Transverse colon (tissue), 4 donors: ENCODE measurements at regions not wholly inside any gene's neighbourhood (a gene's known extent, or its start where the extent isn't known, plus 50 kb on each side); places are given as distances from the start of the nearest gene placed in this dataset.

Source experiments
- DNase-seq: peaks from one replicate; pipeline ENCODE4 v3.0.0-alpha.2; 2019
- H3K27ac ChIP-seq, 4 donors: fragments of 200-600 bp; sonication (generic); 2 replicates each; pipeline ENCODE4 v1.5.1; 2016 to 2018; ENCODE audit warnings: inconsistent platforms in 4 of 4
- H3K27me3 ChIP-seq: fragments of 200-600 bp; sonication (generic); 2 replicates; pipeline ENCODE4 v1.5.1; 2017; ENCODE audit warnings: inconsistent platforms
- H3K36me3 ChIP-seq, 4 donors: fragments of 200-600 bp; sonication (generic); 2 replicates each; pipeline ENCODE4 v1.5.1; 2017 to 2019; ENCODE audit warnings: inconsistent platforms in 4 of 4
- H3K4me1 ChIP-seq, 4 donors: fragments of 200-600 bp; sonication (generic); 2 replicates each; pipeline ENCODE4 v1.5.1; 2017 to 2020; ENCODE audit warnings: inconsistent platforms in 4 of 4
- H3K4me3 ChIP-seq, 4 donors: fragments of 200-600 bp; sonication (generic); 1 replicate in 1 of 4; 2 replicates in 3 of 4; pipeline versions ENCODE4 v1.5.1 to v1.6.1; 2017 to 2019; ENCODE audit warnings: inconsistent platforms in 4 of 4
- H3K9me3 ChIP-seq, 2 donors: fragments of 200-600 bp; sonication (generic); 2 replicates each; pipeline ENCODE4 v1.5.1; 2017 to 2019; ENCODE audit warnings: inconsistent platforms in 2 of 2
- EP300 ChIP-seq: sonication (generic); formaldehyde crosslinking; IDR thresholded peaks from one replicate; pipeline ENCODE4 v1.6.1; 2017; ENCODE audit warnings: antibody characterized with exemption, low read depth
- POLR2A ChIP-seq: fragments of 450-650 bp; IDR thresholded peaks from one replicate; pipeline ENCODE4 v1.6.1; 2016; ENCODE audit warnings: antibody characterized with exemption, mild to moderate bottlenecking, moderate library complexity
- POLR2AphosphoS5 ChIP-seq, 3 donors: sonication (generic); formaldehyde crosslinking; IDR thresholded peaks; one replicate each; pipeline ENCODE4 v1.6.1; 2016; ENCODE audit warnings: antibody characterized with exemption in 3 of 3
- WGBS, 2 donors: methylation state at CpG; one replicate each; pipeline ENCODE4 v1.1.5; 2018; ENCODE audit warnings: low coverage in 1 of 2; 5-methylcytosine and 5-hydroxymethylcytosine counted together
- in situ Hi-C, 4 donors: fragments of 200-750 bp; cut with MboI; loops; one replicate each; pipeline versions ENCODE4 v1.15.0 to v1.15.1; 2017; ENCODE audit warnings: low sequenced_read_pairs in 3 of 4, low pct_ligation_motif_present in 1 of 4, low pct_unique_long_range_greater_than_20kb in 1 of 4
- intact Hi-C: fragments of 100-400 bp; cut with DNase I; formaldehyde crosslinking; loops from one replicate; pipeline ENCODE4 v1.15.1; 2023; ENCODE audit warnings: low total_unique reads
- TF ChIP-seq, protein P1 (sequence below), 5 experiments: fragments of 200-600 bp in 3 of 5; fragments of 450-650 bp in 2 of 5; sonication (generic) in 3 of 5; IDR thresholded peaks; 1 replicate in 2 of 5; 2 replicates in 3 of 5; pipeline ENCODE4 v1.5.1; 2016 to 2017; ENCODE audit warnings: antibody characterized with exemption in 5 of 5, inconsistent platforms in 3 of 5, mild to moderate bottlenecking in 2 of 5, moderate library complexity in 1 of 5

GRCh38 chr1:80894921-80895320 lies 905.8 kb upstream of the ADGRL2 start:
- H3K9me3 ChIP-seq, result no peaks in the 10 kb centered on the region
- H3K27me3 ChIP-seq, result no peaks in the 10 kb centered on the region
- H3K4me3 ChIP-seq, result no peak overlapping the region
- no peak overlapping the region for H3K27ac ChIP-seq
- TF ChIP-seq, protein P1, sequence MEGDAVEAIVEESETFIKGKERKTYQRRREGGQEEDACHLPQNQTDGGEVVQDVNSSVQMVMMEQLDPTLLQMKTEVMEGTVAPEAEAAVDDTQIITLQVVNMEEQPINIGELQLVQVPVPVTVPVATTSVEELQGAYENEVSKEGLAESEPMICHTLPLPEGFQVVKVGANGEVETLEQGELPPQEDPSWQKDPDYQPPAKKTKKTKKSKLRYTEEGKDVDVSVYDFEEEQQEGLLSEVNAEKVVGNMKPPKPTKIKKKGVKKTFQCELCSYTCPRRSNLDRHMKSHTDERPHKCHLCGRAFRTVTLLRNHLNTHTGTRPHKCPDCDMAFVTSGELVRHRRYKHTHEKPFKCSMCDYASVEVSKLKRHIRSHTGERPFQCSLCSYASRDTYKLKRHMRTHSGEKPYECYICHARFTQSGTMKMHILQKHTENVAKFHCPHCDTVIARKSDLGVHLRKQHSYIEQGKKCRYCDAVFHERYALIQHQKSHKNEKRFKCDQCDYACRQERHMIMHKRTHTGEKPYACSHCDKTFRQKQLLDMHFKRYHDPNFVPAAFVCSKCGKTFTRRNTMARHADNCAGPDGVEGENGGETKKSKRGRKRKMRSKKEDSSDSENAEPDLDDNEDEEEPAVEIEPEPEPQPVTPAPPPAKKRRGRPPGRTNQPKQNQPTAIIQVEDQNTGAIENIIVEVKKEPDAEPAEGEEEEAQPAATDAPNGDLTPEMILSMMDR (IDR thresholded peaks at IDR 0.05), result no peak
- TF ChIP-seq POLR2AphosphoS5 (IDR thresholded peaks at IDR 0.05), result no peak
- TF ChIP-seq EP300, result no peak
- H3K36me3 ChIP-seq, result no peaks in the 10 kb centered on the region
- DNase-seq, result no peak
- peaks cover 0 to 8% (median 0%) of the 10 kb centered on the region in 4 donors for H3K4me1 ChIP-seq
- intact Hi-C loops (no loop called here), in situ Hi-C loops (no loop called here)
- WGBS, 2 donors, result 41% methylated on average over 1 of the region's 1 CpG; no CpG with 5 or more reads in 1 of the 2 donors

GRCh38 chr1:80893115-80893514 lies 907.6 kb upstream of the ADGRL2 start:
- DNase-seq, result no peak
- WGBS, 2 donors, result 20 to 57% methylated on average over 2 of the region's 2 CpGs
- no peaks in the 10 kb centered on the region for H3K9me3 ChIP-seq
- in situ Hi-C loops (no loop called here), intact Hi-C loops (no loop called here)
- TF ChIP-seq POLR2AphosphoS5 (IDR thresholded peaks at IDR 0.05) (no peak), POLR2A (no peak), EP300 (no peak)
- TF ChIP-seq, protein P1 (IDR thresholded peaks at IDR 0.05), result no peak
- H3K4me1 ChIP-seq, result peaks cover 0 to 8% (median 0%) of the 10 kb centered on the region in 4 donors
- no peaks in the 10 kb centered on the region for H3K27me3 ChIP-seq
- H3K36me3 ChIP-seq, result no peaks in the 10 kb centered on the region
- no peak overlapping the region for H3K4me3 ChIP-seq
- no peak overlapping the region for H3K27ac ChIP-seq

- Histone ChIP-seq H3K9me3 (no peaks in the 10 kb centered on the region), H3K4me3 (no peak overlapping the region), H3K27me3 (no peaks in the 10 kb centered on the region), H3K27ac (no peak overlapping the region), H3K4me1 (peaks cover 0 to 8% (median 0%) of the 10 kb centered on the region in 4 donors), H3K36me3 (no peaks in the 10 kb centered on the region)
- DNase-seq, result no peak
- intact Hi-C loops (no loop called here), in situ Hi-C loops (no loop called here)
- WGBS, 2 donors, result 22 to 37% methylated on average over 2 to 4 of the region's 4 CpGs
- TF ChIP-seq POLR2AphosphoS5 (IDR thresholded peaks at IDR 0.05) (no peak), POLR2A (no peak), EP300 (no peak)
- TF ChIP-seq, protein P1 (IDR thresholded peaks at IDR 0.05), result no peak
These were observed 908.2 kb upstream of the ADGRL2 start for GRCh38 chr1:80892539-80892938.

GRCh38 chr1:80891871-80892270 lies 908.9 kb upstream of the ADGRL2 start:
- Histone ChIP-seq H3K27ac (no peak overlapping the region), H3K9me3 (no peaks in the 10 kb centered on the region), H3K27me3 (no peaks in the 10 kb centered on the region), H3K4me3 (no peak overlapping the region), H3K36me3 (no peaks in the 10 kb centered on the region), H3K4me1 (peaks cover 0 to 8% (median 0%) of the 10 kb centered on the region in 4 donors)
- no peak for DNase-seq
- no peak for TF ChIP-seq EP300
- no peak for TF ChIP-seq POLR2AphosphoS5 (IDR thresholded peaks at IDR 0.05)
- TF ChIP-seq, protein P1 (IDR thresholded peaks at IDR 0.05), result no peak
- TF ChIP-seq POLR2A, result no peak
- in situ Hi-C loops, result no loop called here
- intact Hi-C loops, result no loop called here
- WGBS, 2 donors, result 53 to 61% methylated on average over 2 of the region's 2 CpGs
